HG03175 (cell line): ENCODE measurements at regions not wholly inside any gene's neighbourhood (a gene's known extent, or its start where the extent isn't known, plus 50 kb on each side); places are given as distances from the start of the nearest gene placed in this dataset.

ENCODE experiments used
- ATAC-seq: cut with Tn5 transposase; IDR thresholded peaks from one replicate; pipeline ENCODE4 v1.9.1; 2021; ENCODE audit warnings: mild to moderate bottlenecking, moderate library complexity; ENCODE audit not compliant: unreplicated experiment

DNA sequence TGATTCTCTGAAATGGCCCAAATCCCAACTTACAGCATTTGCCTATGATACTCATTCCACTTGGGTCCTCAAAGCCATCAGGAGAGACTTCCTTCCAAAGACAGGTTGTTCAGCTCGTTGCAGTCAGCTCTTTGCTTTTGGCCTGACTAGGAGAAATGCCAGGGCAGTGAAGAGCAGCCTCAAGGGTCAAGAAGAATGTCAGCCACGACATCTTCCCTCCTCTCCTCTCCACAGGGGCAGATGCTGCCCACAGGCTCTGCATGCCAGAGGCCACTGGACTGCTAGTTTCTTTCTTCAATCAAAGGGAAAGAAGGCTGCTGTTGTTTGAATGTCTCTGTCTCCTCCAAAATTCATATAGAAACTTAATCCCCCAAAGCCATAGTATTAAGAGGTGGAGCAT, 201.7 kb upstream of the PFN2 start:
- ATAC-seq, result no peak

DNA sequence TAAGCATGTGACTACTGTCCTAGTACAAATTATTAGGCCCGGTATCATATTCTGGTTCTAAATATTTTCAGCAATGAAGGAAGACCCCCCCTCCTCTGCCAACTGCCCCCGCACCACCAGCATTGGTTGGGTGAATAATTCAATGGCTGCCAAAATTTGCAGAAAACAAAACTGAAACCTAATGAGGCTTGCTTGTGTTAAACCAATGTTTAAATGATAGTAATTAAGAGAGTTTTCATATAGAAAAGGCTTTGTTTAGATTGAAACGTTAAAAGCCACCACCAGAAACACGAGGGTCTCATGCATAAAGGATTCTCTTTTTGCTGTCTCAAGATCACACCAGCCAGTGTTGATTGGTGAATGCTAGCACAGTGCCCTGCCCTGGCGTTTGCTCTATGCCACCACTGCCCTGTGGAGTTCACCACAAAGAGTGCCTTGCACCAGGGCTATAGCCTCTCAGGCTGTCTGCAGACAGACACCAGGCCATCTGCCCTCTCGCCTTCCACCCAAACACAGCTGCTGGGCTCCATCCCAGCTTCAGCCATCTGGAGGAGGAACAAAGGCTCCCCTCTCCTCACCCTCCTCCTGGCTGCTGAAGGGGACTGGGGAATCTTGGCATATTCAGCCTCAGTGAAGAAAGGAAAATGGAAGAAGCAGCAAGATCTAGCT, 200.3 kb upstream of the PFN2 start:
- ATAC-seq, result no peak

DNA sequence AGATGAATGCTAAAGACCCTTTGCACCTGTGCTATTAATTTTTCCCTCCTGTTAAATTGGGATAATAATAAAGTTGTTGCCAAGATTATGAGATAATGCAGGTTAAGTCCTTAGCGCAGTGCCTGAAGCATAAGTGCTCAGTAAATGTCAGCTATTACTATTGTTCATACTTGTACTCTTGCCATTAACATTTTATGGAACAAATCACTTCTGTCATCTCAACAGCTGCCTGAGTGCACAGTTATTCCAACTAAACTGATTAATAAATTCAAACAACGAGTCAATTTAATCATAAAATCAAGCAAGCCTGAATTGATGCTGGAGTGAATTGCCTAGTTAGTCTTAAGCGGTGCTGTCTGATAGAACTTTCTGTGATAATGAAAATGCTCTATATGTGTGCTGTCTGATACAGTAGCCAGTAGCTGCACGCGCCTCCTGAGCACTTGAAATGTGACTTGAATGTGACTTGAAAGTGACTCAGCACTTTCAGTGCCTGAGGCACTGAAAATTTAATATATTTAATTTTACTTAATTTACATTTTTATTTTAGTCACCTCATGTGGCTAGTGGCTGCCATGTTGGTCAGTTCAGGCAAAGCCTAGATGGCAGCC, 198.7 kb upstream of the PFN2 start:
- ATAC-seq, result no peak

DNA sequence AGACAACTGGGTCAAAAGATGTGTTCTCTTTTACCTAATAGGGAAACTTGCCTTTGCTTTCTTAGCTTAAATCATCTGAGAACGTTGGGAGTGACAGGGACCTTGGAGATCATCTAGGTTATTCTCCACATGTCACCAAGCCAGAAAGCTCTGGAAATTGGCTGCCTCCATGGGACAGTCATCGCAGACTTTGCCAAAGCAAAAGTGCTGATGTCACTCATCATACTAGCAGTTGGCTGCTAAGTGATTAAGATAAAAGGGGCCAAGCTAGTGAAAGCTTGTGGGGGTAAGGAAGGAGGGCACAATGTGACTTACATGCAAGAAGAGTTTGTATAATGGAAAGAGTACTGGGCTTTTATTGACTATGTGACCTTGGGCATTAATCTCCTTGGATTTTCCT, 198.0 kb upstream of the PFN2 start:
- ATAC-seq, result no peak

DNA sequence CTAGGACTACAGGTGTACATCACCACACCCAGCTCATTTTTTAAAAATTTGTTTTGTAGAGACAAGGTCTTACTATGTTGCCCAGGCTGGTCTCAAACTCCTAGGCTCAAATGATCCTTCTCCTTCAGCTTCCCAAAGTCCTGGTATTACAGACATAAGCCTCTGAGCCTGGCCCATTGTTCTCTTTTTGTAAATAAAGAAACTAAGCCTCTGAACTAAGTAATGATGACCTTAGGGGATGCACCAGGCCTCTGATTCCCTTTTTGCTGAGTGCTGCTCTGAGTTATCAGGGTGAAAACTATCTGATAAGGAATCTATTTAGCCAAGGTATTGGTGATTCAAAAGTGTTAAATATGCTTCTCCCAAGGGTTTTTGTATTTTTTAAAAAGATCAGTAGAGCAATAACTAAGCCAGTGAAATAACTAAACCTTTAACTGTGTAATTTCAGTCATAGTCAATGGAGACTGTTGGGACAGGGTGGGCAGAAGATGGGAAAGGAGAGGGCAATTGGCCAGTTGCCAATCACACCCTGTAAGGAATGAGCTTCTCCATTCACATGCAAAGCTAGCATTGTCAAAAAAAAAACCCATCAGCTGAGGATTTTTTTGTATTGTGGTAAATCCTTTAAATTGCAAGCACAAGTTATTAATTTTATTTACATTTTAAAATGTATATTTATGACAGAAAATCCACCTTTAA, 194.8 kb upstream of the PFN2 start:
- no peak for ATAC-seq

DNA sequence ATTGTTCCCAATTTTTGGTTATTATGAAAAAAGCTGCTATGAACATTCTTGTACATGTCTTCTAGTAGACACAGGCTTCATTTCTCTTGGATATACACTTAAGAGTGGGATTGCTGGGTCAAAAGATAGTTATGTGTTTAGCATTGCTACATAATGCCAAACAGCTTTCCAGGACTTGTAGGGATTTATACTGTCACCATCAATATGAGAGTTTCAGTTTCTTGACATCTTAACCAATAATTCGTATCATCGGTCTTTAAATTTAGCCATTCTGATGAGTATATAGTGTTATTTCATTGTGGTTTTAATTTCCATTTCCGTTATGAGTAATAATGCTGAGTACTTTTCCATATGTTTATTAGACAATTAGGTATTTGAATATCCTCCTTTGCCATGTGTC, 190.3 kb upstream of the PFN2 start:
- no peak for ATAC-seq

DNA sequence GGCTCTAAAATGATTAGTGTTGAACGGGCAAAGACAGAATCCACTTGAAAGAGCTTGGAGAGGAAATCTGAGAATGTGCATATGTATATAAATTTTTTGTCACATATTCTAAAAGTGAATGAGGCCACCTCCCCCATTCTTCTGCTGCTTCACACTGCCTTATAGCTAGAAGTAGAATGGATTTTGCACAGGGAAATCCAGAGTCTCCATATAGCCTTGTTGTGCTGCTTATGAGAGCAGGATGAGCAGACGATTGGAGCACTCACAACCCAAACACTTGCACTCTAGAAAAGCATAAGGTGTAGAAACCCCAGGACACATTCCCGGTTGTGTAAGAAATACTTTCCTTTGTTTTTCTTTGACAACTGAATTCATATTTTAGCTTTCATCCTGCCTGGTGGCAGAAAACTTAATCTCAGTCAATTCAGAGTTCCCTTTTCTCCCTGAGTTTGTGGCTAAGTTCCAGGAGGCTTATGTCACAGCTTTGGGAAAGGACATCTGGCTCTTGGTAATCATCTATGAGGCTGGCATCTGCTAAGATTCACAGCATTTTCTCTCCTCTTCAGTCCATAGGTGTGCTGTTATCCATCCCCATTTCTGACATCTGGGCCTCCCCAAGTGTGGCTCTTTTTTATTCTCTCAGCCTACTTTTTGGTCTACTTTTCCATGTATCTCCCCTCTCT, 188.4 kb upstream of the PFN2 start:
- no peak for ATAC-seq

DNA sequence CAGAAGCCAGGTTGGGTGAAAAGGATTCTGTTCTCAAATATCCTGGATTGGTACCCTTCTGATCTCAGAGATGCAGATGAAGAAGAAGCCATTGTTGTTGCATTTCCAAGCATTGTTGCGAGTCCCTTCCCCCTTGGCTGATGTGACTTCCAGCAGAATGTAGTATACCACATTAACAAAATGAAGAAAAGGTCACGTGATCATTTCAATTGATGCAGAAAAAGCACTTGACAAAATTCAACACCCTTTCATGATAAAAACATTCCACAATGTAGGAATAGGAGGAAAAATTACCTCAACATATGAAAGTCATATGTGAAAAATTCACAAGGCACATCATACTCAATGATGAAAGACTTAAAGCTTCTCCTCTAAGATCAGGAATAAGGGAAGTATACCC, 181.9 kb upstream of the PFN2 start:
- ATAC-seq, result no peak

DNA sequence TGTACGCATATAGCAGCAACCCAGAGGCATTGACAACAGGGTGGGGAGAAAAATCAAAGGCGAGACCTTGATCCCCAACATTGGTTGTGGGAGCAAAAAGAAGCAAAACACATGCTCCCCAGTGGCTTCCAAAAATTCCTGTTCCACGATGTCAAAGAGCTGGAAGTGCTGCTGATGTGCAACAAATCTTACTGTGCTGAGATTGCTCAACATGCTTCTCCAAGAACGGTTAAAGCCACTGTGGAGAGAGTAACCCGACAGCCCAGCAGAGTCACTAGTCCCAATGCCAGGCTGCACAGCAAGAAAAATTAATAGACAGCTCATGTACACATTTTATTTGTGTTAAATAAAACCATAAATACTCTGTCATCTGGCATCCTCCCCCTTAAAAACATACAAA, 179.9 kb upstream of the PFN2 start:
- ATAC-seq, result no peak

DNA sequence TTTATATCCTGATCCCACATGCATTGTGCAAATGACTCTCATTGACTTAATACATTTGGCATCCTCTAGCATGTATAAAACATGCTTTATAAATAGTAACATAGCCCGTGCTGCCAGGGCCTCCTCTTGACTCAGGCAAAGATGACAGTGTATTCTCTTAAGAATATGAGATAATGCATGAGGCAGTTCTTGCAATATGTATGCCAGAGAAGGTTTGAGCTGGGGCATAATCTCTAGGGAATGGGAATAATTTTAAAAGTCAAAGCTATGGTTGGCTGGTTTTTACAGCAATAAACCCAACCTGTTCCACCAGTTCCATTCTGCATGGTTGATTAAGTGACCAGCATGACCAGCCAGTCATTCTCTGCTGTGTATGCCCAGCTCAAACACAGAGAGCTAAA, 179.0 kb upstream of the PFN2 start:
- no peak for ATAC-seq

DNA sequence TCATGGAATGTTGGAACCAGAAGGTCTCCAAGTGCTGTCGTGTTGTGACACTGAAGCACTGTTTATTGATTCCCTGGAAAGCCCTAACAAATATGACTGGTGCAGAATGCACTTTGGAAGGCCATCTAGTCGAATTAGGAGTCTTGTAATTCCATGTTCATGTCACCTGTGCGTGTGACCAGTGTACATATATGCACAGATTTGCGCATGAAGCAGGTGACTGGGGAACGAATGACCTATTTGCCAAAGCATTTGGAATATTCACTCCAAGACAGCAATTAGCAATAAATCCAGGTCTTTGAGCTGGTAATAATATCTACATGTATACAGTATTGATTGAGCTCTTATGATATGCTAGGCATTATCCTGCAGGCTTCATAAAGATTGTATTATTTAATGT, 177.5 kb upstream of the PFN2 start:
- ATAC-seq, result no peak

DNA sequence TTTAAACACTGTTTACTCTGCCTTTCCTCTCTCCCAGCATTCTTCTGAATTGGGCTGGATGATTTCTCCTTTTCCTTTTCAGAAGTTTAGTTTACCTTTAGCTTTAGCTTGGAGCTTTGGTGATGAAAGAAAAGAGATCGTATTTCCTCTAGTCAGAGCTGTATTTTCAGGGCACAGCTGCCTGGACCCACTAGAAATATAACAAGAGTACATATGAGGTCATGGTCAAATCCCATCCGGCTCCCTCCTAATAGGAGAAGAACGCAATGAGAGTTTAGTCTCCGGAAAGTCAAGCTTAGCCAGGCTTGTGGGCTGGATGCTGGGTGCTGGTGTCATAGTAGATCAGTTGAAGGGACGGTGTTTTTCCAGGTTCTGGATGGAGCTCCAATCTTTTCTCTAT, 177.1 kb upstream of the PFN2 start:
- no peak for ATAC-seq

DNA sequence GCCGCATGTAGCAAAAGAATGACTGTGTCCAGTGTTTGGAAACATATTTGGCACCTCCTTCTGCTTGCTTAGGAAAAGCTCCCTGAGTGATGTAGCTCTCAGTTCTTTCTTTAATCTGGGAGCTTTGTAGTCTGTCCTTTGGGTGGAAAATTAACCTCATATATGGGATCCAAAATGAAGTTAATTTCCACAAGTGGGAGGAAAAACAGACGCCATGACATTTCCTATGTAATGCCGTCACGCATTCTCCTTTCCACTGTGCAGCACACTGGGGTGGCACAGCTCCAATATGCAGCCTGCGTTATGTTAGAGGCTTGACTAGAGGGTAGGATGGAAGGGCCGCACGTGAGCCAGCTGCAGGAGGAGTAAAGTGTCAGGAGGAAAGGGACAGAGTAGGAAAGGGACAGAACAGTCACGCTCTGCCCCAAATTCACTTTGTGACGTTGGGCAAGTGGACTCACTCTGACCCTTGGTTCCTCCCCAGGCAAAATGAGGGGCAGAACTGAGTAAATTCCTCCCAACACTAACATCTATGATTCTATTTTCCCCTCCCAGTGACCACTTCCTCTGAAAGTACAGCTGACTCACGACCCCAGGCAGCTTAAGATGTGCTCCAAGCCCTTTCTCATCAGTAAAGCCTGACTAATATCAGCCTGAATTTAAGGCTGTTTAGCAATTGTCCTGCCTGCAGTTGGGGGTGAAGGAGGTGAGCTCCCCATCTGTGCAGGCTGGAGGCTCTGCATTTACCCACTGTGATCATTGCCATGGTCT, 176.5 kb upstream of the PFN2 start:
- no peak for ATAC-seq

DNA sequence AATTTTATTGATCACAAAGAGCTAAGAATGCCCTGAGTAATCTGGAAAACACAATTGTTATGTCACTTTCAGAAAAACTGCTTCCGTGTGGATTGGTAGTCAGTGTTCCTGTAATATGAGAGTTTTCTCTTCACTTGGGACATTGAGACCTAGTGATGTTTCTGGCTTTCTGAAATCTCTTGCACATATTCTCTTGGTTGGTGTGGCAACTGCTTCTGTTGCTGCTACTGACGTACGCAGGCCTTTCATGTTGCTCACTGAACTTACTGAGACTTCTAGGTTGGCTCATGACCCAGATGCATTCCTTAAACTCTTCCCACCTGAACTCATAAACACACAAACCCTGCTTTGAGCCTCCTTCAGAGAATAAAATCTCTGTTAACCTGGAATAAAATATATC, 175.0 kb upstream of the PFN2 start:
- no peak for ATAC-seq

DNA sequence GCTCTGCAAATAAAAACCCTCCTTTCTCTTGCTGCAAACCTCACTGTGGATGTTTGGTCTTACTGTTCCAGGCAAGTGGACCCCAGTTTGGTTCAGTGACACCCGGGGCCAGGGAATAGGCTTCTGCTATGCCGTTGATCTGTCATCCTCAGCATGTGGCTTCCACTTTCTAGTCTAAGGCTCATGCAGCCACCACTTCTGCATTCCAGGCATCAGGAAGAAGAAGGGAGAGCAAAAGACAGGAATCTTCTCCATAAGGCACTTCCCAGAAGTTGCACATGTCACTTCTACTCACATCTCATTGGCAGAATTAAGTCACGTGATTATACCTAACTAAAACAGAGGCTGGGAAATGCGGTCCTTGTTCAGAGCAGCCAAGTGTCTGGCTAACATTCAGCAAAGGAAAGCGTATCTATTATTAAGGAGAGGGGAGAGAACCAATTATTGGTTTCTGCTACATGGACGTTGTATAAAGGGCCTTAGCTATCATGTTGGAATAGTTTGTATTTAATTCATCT, 173.6 kb upstream of the PFN2 start:
- ATAC-seq, result no peak

DNA sequence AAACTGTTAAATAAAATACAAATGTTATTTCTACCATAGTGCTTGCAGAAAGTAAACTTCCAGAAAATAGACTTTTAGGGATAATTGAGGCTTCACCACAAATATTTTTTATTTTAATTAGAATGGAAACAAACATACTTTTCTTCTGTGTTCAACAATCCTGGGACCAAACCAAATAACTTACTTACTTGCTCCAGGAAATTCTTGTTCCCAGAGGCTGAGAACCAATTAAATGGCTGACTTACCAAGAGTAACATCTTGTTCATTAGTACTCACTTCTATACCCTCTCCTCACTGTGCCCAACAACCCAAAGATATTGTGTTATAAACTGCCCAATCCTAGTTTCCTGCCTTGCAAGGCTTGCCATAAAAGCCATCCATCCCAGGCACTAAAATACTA, 172.2 kb upstream of the PFN2 start:
- ATAC-seq, result no peak

DNA sequence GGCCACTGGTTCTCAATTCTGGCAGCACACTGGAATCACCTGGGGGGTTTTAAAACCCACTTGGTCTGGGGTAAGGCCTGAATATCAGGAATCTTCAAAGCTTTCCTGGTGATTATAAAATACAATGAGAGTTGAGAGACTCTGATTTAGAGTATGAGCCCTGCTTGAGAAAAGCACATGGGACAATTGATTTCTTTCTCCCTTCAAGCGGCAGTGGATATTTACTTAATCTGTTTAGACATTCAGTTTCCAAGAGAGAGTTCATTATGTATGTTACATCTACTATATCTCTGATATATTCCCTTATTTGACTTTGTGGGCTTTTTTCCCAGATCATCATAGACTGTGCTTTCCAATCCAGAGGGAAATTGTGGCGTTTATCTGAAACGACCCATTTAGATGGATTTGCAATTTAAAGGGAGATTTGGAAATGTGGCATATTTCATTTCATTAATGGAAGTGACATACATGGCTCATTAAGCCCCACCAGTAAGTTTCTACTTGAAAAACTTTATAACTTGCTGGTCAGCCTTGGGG, 171.2 kb upstream of the PFN2 start:
- no peak for ATAC-seq

DNA sequence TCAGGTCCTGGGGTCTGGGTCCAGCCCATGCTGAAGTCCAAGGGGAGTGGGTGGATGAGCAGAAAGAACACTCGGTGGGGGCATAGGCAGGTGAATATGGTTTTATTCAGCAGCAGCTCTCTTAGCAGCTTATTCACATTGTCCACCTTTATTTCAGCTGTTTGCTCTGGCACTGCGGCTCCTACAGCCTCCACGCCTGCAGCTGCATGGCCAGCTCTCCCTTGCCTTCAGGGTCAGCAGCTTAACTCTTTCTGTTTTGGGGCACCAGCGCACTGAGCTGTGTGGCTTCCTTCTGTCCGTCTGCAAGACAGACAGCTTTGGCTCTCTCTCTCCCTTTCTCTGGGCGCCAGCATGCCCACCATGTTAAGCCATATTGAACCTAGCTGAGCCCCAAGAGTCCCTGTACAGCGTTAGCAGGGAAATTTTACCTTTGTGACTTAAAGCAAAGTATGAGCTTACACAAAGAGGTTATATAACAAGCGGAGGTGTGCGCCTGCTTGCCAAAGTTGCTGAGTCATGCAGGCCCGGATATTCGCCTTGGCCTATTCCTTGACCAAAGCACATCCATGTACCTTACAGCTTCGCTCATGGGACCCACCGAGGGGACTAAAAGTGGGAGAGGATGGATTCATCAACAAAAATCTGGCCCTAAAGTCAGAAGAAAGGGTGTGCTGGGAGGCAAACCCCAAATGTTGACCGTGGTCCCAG, 170.1 kb upstream of the PFN2 start:
- no peak for ATAC-seq

DNA sequence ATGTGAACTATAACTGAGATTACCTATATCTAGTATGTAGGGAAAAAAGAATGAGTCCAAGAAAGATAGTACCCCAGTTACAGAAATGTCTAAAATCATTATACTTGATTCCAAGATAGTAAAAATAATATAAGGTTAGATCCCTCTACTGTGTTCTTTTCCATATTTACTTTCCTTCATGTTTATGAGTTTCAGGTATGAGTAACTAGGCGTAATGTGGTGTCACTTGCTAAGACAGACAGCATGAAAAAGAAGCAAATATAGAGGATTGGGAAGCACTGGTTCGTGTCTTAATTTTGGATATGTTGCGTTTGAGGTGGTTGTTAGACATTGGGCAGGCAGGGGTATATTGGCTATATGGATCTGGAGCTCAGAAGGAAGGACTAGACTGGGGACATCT, 168.1 kb upstream of the PFN2 start:
- no peak for ATAC-seq

DNA sequence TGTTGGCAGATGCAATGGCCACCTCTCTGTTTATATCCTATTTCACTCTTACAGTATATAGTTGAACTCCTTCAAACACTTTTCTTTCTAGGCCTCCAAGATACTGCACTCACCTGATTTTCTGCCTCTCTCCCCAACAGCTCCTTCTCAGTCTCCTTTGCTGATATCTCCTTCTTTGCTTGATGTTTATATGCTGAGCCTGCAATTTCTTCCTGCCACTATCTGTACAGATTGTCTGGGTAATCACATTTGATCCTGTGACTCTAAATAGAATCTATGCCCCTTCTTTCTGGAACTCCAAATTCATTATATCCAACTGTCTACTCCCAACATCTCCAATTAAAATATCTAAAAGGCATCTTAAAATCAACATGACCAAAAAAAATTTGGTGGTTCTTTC, 165.5 kb upstream of the PFN2 start:
- no peak for ATAC-seq
